HCT116 (cell line): ENCODE measurements at regions not wholly inside any gene's neighbourhood (a gene's known extent, or its start where the extent isn't known, plus 50 kb on each side); places are given as distances from the start of the nearest gene placed in this dataset.

ENCODE experiments used
- ATAC-seq: fragments of 200-7000 bp; cut with Tn5 transposase; 2 replicates; pipeline ENCODE4 v1.9.1; 2020; ENCODE audit warnings: mild to moderate bottlenecking, moderate library complexity
- BruUV-seq: library from RNA; stranded (reverse); fragments of 400-500 nt; replicated peaks from 2 replicates; lab custom pipeline; 2021; lab: Mats Ljungman, UMichigan
- CTCF ChIA-PET: fragments of 300-600 bp; sonication (Branson Sonifier 250); formaldehyde crosslinking; loops from one replicate; lab custom pipeline; 2021; ENCODE audit warnings: antibody characterized with exemption; lab: Charles Lee
- POLR2A ChIA-PET: fragments of 300-600, 350-600 bp; sonication (Branson Sonifier 250); formaldehyde crosslinking; loops from one replicate; lab custom pipeline; 2021; ENCODE audit warnings: antibody characterized with exemption; lab: Charles Lee
- RAD21 ChIA-PET, 2 experiments: fragments of 300-600 bp; sonication (Branson Sonifier 250); formaldehyde crosslinking; loops; one replicate each; lab custom pipeline; 2023; ENCODE audit warnings: low total read pairs in 2 of 2; ENCODE audit not compliant: uncharacterized antibody in 2 of 2, unreplicated experiment in 2 of 2, low non-redundant PET in 1 of 2; lab: Charles Lee
- DNase-seq: peaks from one replicate; pipeline ENCODE4 v3.0.0-alpha.2; 2010; ENCODE audit warnings: low read depth, low spot score
- H2AFZ ChIP-seq: fragments of 200-600 bp; shearing (Covaris generic), sonication (generic); 2 replicates; pipeline ENCODE4 v1.6.1; 2017; ENCODE audit warnings: low read depth, mixed run types, mixed read lengths, antibody characterized with exemption, low read length; ENCODE audit not compliant: poor library complexity, severe bottlenecking
- H3K27ac ChIP-seq: 2 replicates; pipeline ENCODE4 v1.5.1; 2012; ENCODE audit warnings: low read depth, low read length
- H3K27me3 ChIP-seq: fragments of 200-600 bp; sonication (generic); 2 replicates; pipeline ENCODE4 v1.6.1; 2016; ENCODE audit warnings: mixed run types, low read length, mixed read lengths; ENCODE audit not compliant: insufficient read depth
- H3K36me3 ChIP-seq, 2 experiments: fragments of 200-500 bp in 1 of 2; fragments of 200-600 bp in 1 of 2; sonication (Bioruptor generic) in 1 of 2; sonication (generic) in 1 of 2; 2 replicates each; pipeline versions ENCODE4 v1.5.1 to v1.6.1; 2014 to 2016; ENCODE audit warnings: low read length in 2 of 2, inconsistent platforms in 1 of 2, mixed read lengths in 1 of 2, mixed run types in 1 of 2; ENCODE audit not compliant: insufficient read depth in 2 of 2, control insufficient read depth in 1 of 2
- H3K4me1 ChIP-seq, 2 experiments: fragments of 200-600 bp in 1 of 2; sonication (generic) in 1 of 2; 2 replicates each; pipeline versions ENCODE4 v1.5.1 to v1.6.1; 2012 to 2017; ENCODE audit warnings: low read length in 2 of 2, inconsistent platforms in 1 of 2, mild to moderate bottlenecking in 1 of 2, mixed read lengths in 1 of 2, mixed run types in 1 of 2, moderate library complexity in 1 of 2; ENCODE audit not compliant: insufficient read depth in 2 of 2, control insufficient read depth in 1 of 2
- H3K4me2 ChIP-seq: fragments of 200-600 bp; sonication (generic); 2 replicates; pipeline ENCODE4 v1.6.1; 2017; ENCODE audit warnings: mixed run types, low read length, mixed read lengths
- H3K4me3 ChIP-seq, 2 experiments: fragments of 200-600 bp in 1 of 2; sonication (generic) in 1 of 2; replicated peaks in 1 of 2; 2 replicates each; pipeline ENCODE4 v1.5.1; 2011 to 2016; ENCODE audit warnings: low read length in 2 of 2, control low read depth in 1 of 2, low read depth in 1 of 2, mild to moderate bottlenecking in 1 of 2, mixed read lengths in 1 of 2, mixed run types in 1 of 2
- H3K79me2 ChIP-seq: fragments of 200-600 bp; sonication (generic); 2 replicates; pipeline ENCODE4 v1.6.1; 2017; ENCODE audit warnings: mild to moderate bottlenecking, mixed run types, low read length, moderate library complexity, mixed read lengths; ENCODE audit not compliant: insufficient read depth
- H3K9ac ChIP-seq: fragments of 200-600 bp; sonication (generic); 2 replicates; pipeline ENCODE4 v1.6.1; 2016; ENCODE audit warnings: low read length, mixed read lengths
- H3K9me2 ChIP-seq: fragments of 200-600 bp; sonication (generic), shearing (Covaris generic); 2 replicates; pipeline ENCODE4 v1.6.1; 2017; ENCODE audit warnings: mixed run types, mild to moderate bottlenecking, moderate library complexity; ENCODE audit not compliant: insufficient read depth
- H3K9me3 ChIP-seq, 2 experiments: fragments of 200-500 bp in 1 of 2; fragments of 200-600 bp in 1 of 2; sonication (Bioruptor generic) in 1 of 2; sonication (generic) in 1 of 2; 2 replicates each; pipeline ENCODE4 v1.6.1; 2014 to 2017; ENCODE audit warnings: low read length in 2 of 2, mixed read lengths in 2 of 2, inconsistent platforms in 1 of 2, low read depth in 1 of 2, mild to moderate bottlenecking in 1 of 2, mixed run types in 1 of 2, moderate library complexity in 1 of 2; ENCODE audit not compliant: control insufficient read depth in 1 of 2, insufficient read depth in 1 of 2
- H4K20me1 ChIP-seq: fragments of 200-600 bp; sonication (generic), shearing (Covaris generic); 2 replicates; pipeline ENCODE4 v1.6.1; 2017; ENCODE audit warnings: mixed run types, mild to moderate bottlenecking, moderate library complexity; ENCODE audit not compliant: insufficient read depth
- CBX3 ChIP-seq: IDR thresholded peaks from 2 replicates; pipeline ENCODE4 v1.6.1; 2012; ENCODE audit warnings: low read depth
- CTCF ChIP-seq, 3 experiments: fragments of 200-600 bp in 1 of 3; sonication (generic) in 1 of 3; IDR thresholded peaks in 2 of 3; conservative IDR thresholded peaks in 1 of 3; 2 replicates each; pipeline ENCODE4 v1.5.1; 2012 to 2017; ENCODE audit warnings: low read depth in 2 of 3, low read length in 2 of 3, antibody characterized with exemption in 1 of 3, borderline replicate concordance in 1 of 3, control low read depth in 1 of 3, mild to moderate bottlenecking in 1 of 3, mixed read lengths in 1 of 3, mixed run types in 1 of 3, moderate library complexity in 1 of 3; ENCODE audit not compliant: insufficient read depth in 1 of 3
- EZH2 ChIP-seq: fragments of 200-600 bp; sonication (generic); IDR thresholded peaks from 2 replicates; pipeline ENCODE4 v1.6.1; 2017; ENCODE audit warnings: antibody characterized with exemption, mixed run types
- EZH2phosphoT487 ChIP-seq: fragments of 200-600 bp; IDR thresholded peaks from 2 replicates; pipeline ENCODE4 v1.6.1; 2018; ENCODE audit warnings: antibody characterized with exemption, borderline replicate concordance
- JUND ChIP-seq: IDR thresholded peaks from 2 replicates; pipeline ENCODE4 v1.6.1; 2012
- MAX ChIP-seq: IDR thresholded peaks from 2 replicates; pipeline ENCODE4 v1.6.1; 2012
- SIN3A ChIP-seq: IDR thresholded peaks from 2 replicates; pipeline ENCODE4 v1.6.1; 2012; ENCODE audit warnings: low read depth
- SP1 ChIP-seq: IDR thresholded peaks from 2 replicates; pipeline ENCODE4 v1.6.1; 2012; ENCODE audit warnings: low read depth
- intact Hi-C: fragments of 100-400 bp; cut with micrococcal nuclease; formaldehyde crosslinking; loops from 2 replicates; pipeline ENCODE4 v1.10.0; 2022

- TF ChIP-seq CTCF (IDR thresholded peaks at IDR 0.05 in 2 of 3, conservative IDR thresholded peaks at IDR 0.05 in 1 of 3; ENCODE audit: borderline replicate concordance in 1 of 3, insufficient read depth in 1 of 3, low read depth in 2 of 3, low read length in 2 of 3) (no peak), EZH2phosphoT487 (no peak), SP1 (no peak), JUND (no peak), EZH2 (no peak)
Measured at GRCh38 chr3:67290438-67290837, 292.3 kb downstream of the KBTBD8 start (continued).

GRCh38 chr3:67291287-67292252 lies 293.5 kb downstream of the KBTBD8 start:
- H3K79me2 ChIP-seq, result no peaks in the 10 kb centered on the region
- no peaks in the 10 kb centered on the region for H3K9me2 ChIP-seq
- H3K27me3 ChIP-seq, result peaks cover 11% of the 10 kb centered on the region; the same call in 1 of the 2 replicates
- H3K4me1 ChIP-seq, result no peaks in the 10 kb centered on the region
- CTCF ChIA-PET, result no interaction called here
- DNase-seq (no peak), ATAC-seq (no peak)
- no peaks in the 10 kb centered on the region for H3K9me3 ChIP-seq
- intact Hi-C loops, result no loop called here
- H4K20me1 ChIP-seq, result no peaks in the 10 kb centered on the region
- H3K36me3 ChIP-seq, result no peaks in the 10 kb centered on the region; a peak in 1 of 4 replicates
- no peak for TF ChIP-seq MAX
- TF ChIP-seq CBX3, result no peak
- no peak for TF ChIP-seq SIN3A
- BruUV-seq, result no TSS peak
- POLR2A ChIA-PET, result no interaction called here
- H3K27ac ChIP-seq, result no peak overlapping the region
- RAD21 ChIA-PET, result no interaction called here
- no peak overlapping the region for H2AFZ ChIP-seq
- H3K4me3 ChIP-seq, result no peak overlapping the region
- no peak overlapping the region for H3K4me2 ChIP-seq
- H3K9ac ChIP-seq, result no peak overlapping the region
